ENCODE measurements at regions not wholly inside any gene's neighbourhood (a gene's known extent, or its start where the extent isn't known, plus 50 kb on each side); places are given as distances from the start of the nearest gene placed in this dataset.

DNA sequence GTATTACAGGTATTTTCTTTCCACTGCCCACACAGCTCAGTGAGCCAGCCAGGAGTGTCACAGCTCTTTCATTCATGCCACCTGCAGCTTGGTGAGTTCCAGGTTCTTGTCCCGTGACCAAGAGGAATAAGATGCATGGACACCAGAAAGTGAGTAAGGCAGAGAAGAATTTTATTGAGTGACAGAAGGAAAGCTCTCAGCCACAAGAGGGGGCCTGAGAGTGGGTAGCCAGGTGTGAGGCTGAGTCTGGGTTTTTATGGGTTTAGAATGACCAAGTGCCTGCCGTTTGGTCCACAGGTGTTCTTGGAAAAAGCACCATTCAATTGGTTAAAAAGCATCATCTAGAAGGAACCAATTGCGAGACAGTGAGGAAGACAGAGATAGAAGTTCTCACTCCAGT is 1097.1 kb upstream of the SLC39A10 start:
- Histone ChIP-seq H3K36me3 (ENCODE audit: insufficient read depth, low read length) (no peaks in the 10 kb centered on the region), H3K4me1 (ENCODE audit: insufficient read depth, low read length) (no peaks in the 10 kb centered on the region), H3K9me3 (ENCODE audit: insufficient read depth, low read depth, low read length) (no peaks in the 10 kb centered on the region), H3K27ac (ENCODE audit: low read depth, low read length) (no peak overlapping the region), H3K4me2 (ENCODE audit: low read length) (no peak overlapping the region), H3K79me2 (ENCODE audit: insufficient read depth, low read length) (no peaks in the 10 kb centered on the region), H2AFZ (ENCODE audit: low read depth, low read length) (no peak overlapping the region), H3K4me3 (ENCODE audit: insufficient read depth, low read depth, low read length) (no peak overlapping the region), H3K9ac (ENCODE audit: low read length) (no peak overlapping the region), H3K27me3 (ENCODE audit: insufficient read depth, low read length) (no peaks in the 10 kb centered on the region), H4K20me1 (ENCODE audit: insufficient read depth, low read length) (no peaks in the 10 kb centered on the region)
- Mint-ChIP-seq H3K4me3 (ENCODE audit: unreplicated experiment) (no peak overlapping the region), H3K27me3 (ENCODE audit: low read depth, unreplicated experiment) (no peaks in the 10 kb centered on the region), H3K27ac (ENCODE audit: unreplicated experiment) (no peak overlapping the region), H3K36me3 (ENCODE audit: low read depth, unreplicated experiment) (no peaks in the 10 kb centered on the region), H3K4me1 (ENCODE audit: low read depth, unreplicated experiment) (no peaks in the 10 kb centered on the region), H3K9me3 (ENCODE audit: unreplicated experiment) (no peaks in the 10 kb centered on the region)
- TF ChIP-seq EZH2 (IDR thresholded peaks at IDR 0.05; ENCODE audit: insufficient read depth, low read length): no peak
- TF ChIP-seq, protein P1, sequence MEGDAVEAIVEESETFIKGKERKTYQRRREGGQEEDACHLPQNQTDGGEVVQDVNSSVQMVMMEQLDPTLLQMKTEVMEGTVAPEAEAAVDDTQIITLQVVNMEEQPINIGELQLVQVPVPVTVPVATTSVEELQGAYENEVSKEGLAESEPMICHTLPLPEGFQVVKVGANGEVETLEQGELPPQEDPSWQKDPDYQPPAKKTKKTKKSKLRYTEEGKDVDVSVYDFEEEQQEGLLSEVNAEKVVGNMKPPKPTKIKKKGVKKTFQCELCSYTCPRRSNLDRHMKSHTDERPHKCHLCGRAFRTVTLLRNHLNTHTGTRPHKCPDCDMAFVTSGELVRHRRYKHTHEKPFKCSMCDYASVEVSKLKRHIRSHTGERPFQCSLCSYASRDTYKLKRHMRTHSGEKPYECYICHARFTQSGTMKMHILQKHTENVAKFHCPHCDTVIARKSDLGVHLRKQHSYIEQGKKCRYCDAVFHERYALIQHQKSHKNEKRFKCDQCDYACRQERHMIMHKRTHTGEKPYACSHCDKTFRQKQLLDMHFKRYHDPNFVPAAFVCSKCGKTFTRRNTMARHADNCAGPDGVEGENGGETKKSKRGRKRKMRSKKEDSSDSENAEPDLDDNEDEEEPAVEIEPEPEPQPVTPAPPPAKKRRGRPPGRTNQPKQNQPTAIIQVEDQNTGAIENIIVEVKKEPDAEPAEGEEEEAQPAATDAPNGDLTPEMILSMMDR (IDR thresholded peaks at IDR 0.05; ENCODE audit: insufficient read depth, low read depth, low read length): no peak
- FAIRE-seq (no peak), DNase-seq (ENCODE audit: low read depth) (no peak)

- DNase-seq (ENCODE audit: low read depth): no peak
These were observed 1097.5 kb upstream of the SLC39A10 start for GRCh38 chr2:194559523-194559922.

DNA sequence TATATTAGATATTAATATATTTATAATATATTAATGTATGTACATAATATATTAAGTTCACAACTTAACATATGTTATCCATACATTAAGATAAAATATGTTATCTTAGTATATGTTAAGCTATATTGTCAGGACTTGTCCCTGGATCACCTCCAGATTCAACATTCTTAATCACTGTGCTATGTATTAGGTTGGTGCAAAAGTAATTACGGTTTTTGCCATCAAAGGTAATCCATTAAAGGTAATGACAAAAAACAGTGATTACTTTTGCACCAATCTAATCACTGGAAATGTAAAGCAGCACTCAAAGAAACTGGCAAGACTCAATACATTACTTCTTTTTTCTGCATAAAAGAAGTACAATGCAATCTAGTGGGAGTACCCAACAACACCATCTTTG is 1099.0 kb upstream of the SLC39A10 start:
- Mint-ChIP-seq H3K36me3 (ENCODE audit: low read depth, unreplicated experiment) (no peaks in the 10 kb centered on the region), H3K27me3 (ENCODE audit: low read depth, unreplicated experiment) (no peaks in the 10 kb centered on the region), H3K4me1 (ENCODE audit: low read depth, unreplicated experiment) (no peaks in the 10 kb centered on the region), H3K9me3 (ENCODE audit: unreplicated experiment) (no peaks in the 10 kb centered on the region), H3K4me3 (ENCODE audit: unreplicated experiment) (no peak overlapping the region), H3K27ac (ENCODE audit: unreplicated experiment) (no peak overlapping the region)
- Histone ChIP-seq H3K9me3 (ENCODE audit: insufficient read depth, low read depth, low read length) (no peaks in the 10 kb centered on the region), H3K4me2 (ENCODE audit: low read length) (no peak overlapping the region), H3K9ac (ENCODE audit: low read length) (no peak overlapping the region), H3K27me3 (ENCODE audit: insufficient read depth, low read length) (no peaks in the 10 kb centered on the region), H3K79me2 (ENCODE audit: insufficient read depth, low read length) (no peaks in the 10 kb centered on the region), H4K20me1 (ENCODE audit: insufficient read depth, low read length) (no peaks in the 10 kb centered on the region), H3K36me3 (ENCODE audit: insufficient read depth, low read length) (no peaks in the 10 kb centered on the region), H3K27ac (ENCODE audit: low read depth, low read length) (no peak overlapping the region), H2AFZ (ENCODE audit: low read depth, low read length) (no peak overlapping the region), H3K4me3 (ENCODE audit: insufficient read depth, low read depth, low read length) (no peak overlapping the region), H3K4me1 (ENCODE audit: insufficient read depth, low read length) (no peaks in the 10 kb centered on the region)
- FAIRE-seq (no peak), DNase-seq (ENCODE audit: low read depth) (no peak)
- TF ChIP-seq EZH2 (IDR thresholded peaks at IDR 0.05; ENCODE audit: insufficient read depth, low read length): no peak
- TF ChIP-seq, protein P1 (IDR thresholded peaks at IDR 0.05; ENCODE audit: insufficient read depth, low read depth, low read length): no peak

More at GRCh38 chr2:194559523-194559922, 1097.5 kb upstream of the SLC39A10 start:
- H3K27me3 ChIP-seq (ENCODE audit: insufficient read depth, low read length): no peaks in the 10 kb centered on the region
- Mint-ChIP-seq H3K9me3 (ENCODE audit: unreplicated experiment) (no peaks in the 10 kb centered on the region), H3K4me3 (ENCODE audit: unreplicated experiment) (no peak overlapping the region), H3K36me3 (ENCODE audit: low read depth, unreplicated experiment) (no peaks in the 10 kb centered on the region), H3K27ac (ENCODE audit: unreplicated experiment) (no peak overlapping the region), H3K27me3 (ENCODE audit: low read depth, unreplicated experiment) (no peaks in the 10 kb centered on the region), H3K4me1 (ENCODE audit: low read depth, unreplicated experiment) (no peaks in the 10 kb centered on the region)
- no peak overlapping the region for H2AFZ ChIP-seq (ENCODE audit: low read depth, low read length)
- H4K20me1 ChIP-seq (ENCODE audit: insufficient read depth, low read length): no peaks in the 10 kb centered on the region
- H3K9me3 ChIP-seq (ENCODE audit: insufficient read depth, low read depth, low read length): no peaks in the 10 kb centered on the region
- no peak overlapping the region for H3K9ac ChIP-seq (ENCODE audit: low read length)
- no peak overlapping the region for H3K4me3 ChIP-seq (ENCODE audit: insufficient read depth, low read depth, low read length)
- no peaks in the 10 kb centered on the region for H3K36me3 ChIP-seq (ENCODE audit: insufficient read depth, low read length)
- H3K4me1 ChIP-seq (ENCODE audit: insufficient read depth, low read length): no peaks in the 10 kb centered on the region
- TF ChIP-seq, protein P1 (IDR thresholded peaks at IDR 0.05; ENCODE audit: insufficient read depth, low read depth, low read length): no peak
- TF ChIP-seq EZH2 (IDR thresholded peaks at IDR 0.05; ENCODE audit: insufficient read depth, low read length): no peak
- H3K79me2 ChIP-seq (ENCODE audit: insufficient read depth, low read length): no peaks in the 10 kb centered on the region
- no peak for FAIRE-seq
- no peak overlapping the region for H3K4me2 ChIP-seq (ENCODE audit: low read length)
- no peak overlapping the region for H3K27ac ChIP-seq (ENCODE audit: low read depth, low read length)
